ENCODE measurements at regions not wholly inside any gene's neighbourhood (a gene's known extent, or its start where the extent isn't known, plus 50 kb on each side); places are given as distances from the start of the nearest gene placed in this dataset.

DNA sequence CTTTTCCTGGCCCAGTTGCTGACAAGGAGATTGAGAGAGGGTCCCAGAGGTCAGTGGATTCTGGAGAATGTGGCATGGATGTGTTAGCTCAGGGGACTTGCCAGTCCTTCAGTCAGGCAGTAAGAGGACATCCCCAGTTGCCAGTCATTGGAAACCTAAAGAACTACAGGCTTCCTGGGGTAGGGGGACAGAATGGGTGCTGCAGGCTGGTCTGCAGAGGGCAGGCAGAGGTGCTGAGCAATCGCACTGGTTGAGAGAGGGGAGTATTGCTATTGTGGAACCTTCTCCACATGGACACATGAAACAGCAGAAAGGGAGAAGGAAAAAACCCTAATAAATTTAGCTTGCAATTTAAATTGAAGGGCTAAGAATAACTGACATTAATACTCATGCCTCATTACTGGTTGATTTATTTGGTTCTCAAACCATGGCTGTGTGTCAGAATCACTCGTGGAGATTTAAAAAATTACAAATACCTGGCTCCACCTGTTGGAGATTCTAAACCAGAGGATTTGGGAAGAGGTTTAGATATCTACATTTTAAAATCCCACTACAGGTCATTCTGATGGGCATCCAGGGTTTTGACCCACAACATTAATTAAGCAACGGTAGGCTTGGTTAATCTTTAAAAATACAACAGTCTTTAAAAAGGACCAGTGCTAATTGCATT lies 71.2 kb upstream of the SLC38A2 start:
- Histone ChIP-seq H3K18ac (ENCODE audit: low read depth in 1 of 2, low read length in 2 of 2) (peak overlapping the region in 1 of 2 experiments; percentile 35), H3K36me3 (ENCODE audit: control insufficient read depth in 1 of 2, insufficient read depth in 2 of 2, low read depth in 1 of 2, low read length in 2 of 2) (no peaks in the 10 kb centered on the region), H2BK15ac (ENCODE audit: low read depth, poor library complexity, severe bottlenecking) (no peak overlapping the region), H3K4me3 (ENCODE audit: insufficient read depth in 1 of 2, low read depth in 1 of 2, low read length in 2 of 2) (no peak overlapping the region), H3K9me3 (ENCODE audit: control insufficient read depth, low read length) (no peaks in the 10 kb centered on the region), H4K91ac (ENCODE audit: low read length) (no peak overlapping the region), H3K9ac (ENCODE audit: low read length) (no peak overlapping the region), H3K4ac (ENCODE audit: low read depth in 1 of 2, low read length in 2 of 2) (peak overlapping the region in 1 of 2 experiments; percentile 0), H3K27ac (ENCODE audit: low read length, poor library complexity, severe bottlenecking) (no peak overlapping the region), H2BK12ac (ENCODE audit: low read length in 2 of 2) (peak overlapping the region; percentile 59 to 81), H4K8ac (ENCODE audit: low read length) (no peak overlapping the region), H2AFZ (ENCODE audit: low read depth, low read length) (no peak overlapping the region), H3K4me1 (ENCODE audit: control insufficient read depth, insufficient read depth, low read depth, low read length) (peaks cover 4% of the 10 kb centered on the region), H2AK5ac (ENCODE audit: low read length, severe bottlenecking) (peak overlapping the region; percentile 38), H2BK120ac (ENCODE audit: low read depth, low read length) (no peak overlapping the region), H3K79me1 (replicated peaks; ENCODE audit: low read length, poor library complexity, severe bottlenecking) (peaks cover 2% of the 10 kb centered on the region), H3K23ac (ENCODE audit: low read length in 2 of 2) (no peak overlapping the region), H3K4me2 (ENCODE audit: low read length, poor library complexity, severe bottlenecking) (no peak overlapping the region), H2BK5ac (ENCODE audit: low read depth, low read length, poor library complexity, severe bottlenecking) (no peak overlapping the region), H3K27me3 (ENCODE audit: control insufficient read depth in 1 of 2, insufficient read depth in 1 of 2, low read length in 2 of 2) (no peaks in the 10 kb centered on the region), H3K14ac (ENCODE audit: low read length in 2 of 2) (no peak overlapping the region)
- WGBS = no CpG with 5 or more reads among the region's 3 CpGs
- DNase-seq = no peak

GRCh38 chr12:46442738-46443137 lies 70.2 kb upstream of the SLC38A2 start:
- Histone ChIP-seq H3K9me3 (ENCODE audit: control insufficient read depth, low read length) (no peaks in the 10 kb centered on the region), H3K36me3 (ENCODE audit: control insufficient read depth in 1 of 2, insufficient read depth in 2 of 2, low read depth in 1 of 2, low read length in 2 of 2) (no peaks in the 10 kb centered on the region), H3K14ac (ENCODE audit: low read length in 2 of 2) (no peak overlapping the region), H2BK12ac (ENCODE audit: low read length in 2 of 2) (no peak overlapping the region), H4K8ac (ENCODE audit: low read length) (no peak overlapping the region), H3K9ac (ENCODE audit: low read length) (peak overlapping the region; percentile 55), H2BK15ac (ENCODE audit: low read depth, poor library complexity, severe bottlenecking) (no peak overlapping the region), H4K91ac (ENCODE audit: low read length) (no peak overlapping the region), H2AFZ (ENCODE audit: low read depth, low read length) (no peak overlapping the region), H2AK5ac (ENCODE audit: low read length, severe bottlenecking) (no peak overlapping the region), H3K4me2 (ENCODE audit: low read length, poor library complexity, severe bottlenecking) (no peak overlapping the region), H3K18ac (ENCODE audit: low read depth in 1 of 2, low read length in 2 of 2) (no peak overlapping the region), H2BK120ac (ENCODE audit: low read depth, low read length) (no peak overlapping the region), H3K4ac (ENCODE audit: low read depth in 1 of 2, low read length in 2 of 2) (no peak overlapping the region), H3K27me3 (ENCODE audit: control insufficient read depth in 1 of 2, insufficient read depth in 1 of 2, low read length in 2 of 2) (no peaks in the 10 kb centered on the region), H3K27ac (ENCODE audit: low read length, poor library complexity, severe bottlenecking) (no peak overlapping the region), H3K79me1 (replicated peaks; ENCODE audit: low read length, poor library complexity, severe bottlenecking) (peaks cover 2% of the 10 kb centered on the region), H2BK5ac (ENCODE audit: low read depth, low read length, poor library complexity, severe bottlenecking) (no peak overlapping the region), H3K23ac (ENCODE audit: low read length in 2 of 2) (no peak overlapping the region), H3K4me3 (ENCODE audit: insufficient read depth in 1 of 2, low read depth in 1 of 2, low read length in 2 of 2) (no peak overlapping the region), H3K4me1 (ENCODE audit: control insufficient read depth, insufficient read depth, low read depth, low read length) (peaks cover 4% of the 10 kb centered on the region)
- 70% methylated on average over 2 of the region's 2 CpGs for WGBS
- DNase-seq = no peak

DNA sequence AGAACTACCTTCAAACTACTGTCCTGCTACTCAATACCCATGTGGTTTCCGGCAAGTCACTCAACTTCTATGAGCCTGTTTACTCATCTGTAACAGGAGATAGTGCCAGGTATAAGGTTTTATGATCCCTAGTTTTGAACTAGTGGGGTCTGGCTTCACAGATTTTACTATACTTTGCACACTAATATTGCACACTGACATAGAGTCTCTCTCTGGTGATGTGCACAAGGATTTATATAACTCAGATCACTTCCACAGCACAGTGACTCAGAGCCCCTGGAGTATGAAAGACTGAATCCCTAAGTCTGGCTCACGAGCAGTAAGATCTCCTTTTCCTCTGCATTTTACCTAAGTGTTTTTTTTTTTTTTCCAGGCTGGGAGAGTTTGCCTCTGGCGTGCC lies 69.7 kb upstream of the SLC38A2 start:
- Histone ChIP-seq H3K79me1 (replicated peaks; ENCODE audit: low read length, poor library complexity, severe bottlenecking) (peaks cover 2% of the 10 kb centered on the region), H2BK15ac (ENCODE audit: low read depth, poor library complexity, severe bottlenecking) (no peak overlapping the region), H3K27ac (ENCODE audit: low read length, poor library complexity, severe bottlenecking) (no peak overlapping the region), H3K9ac (ENCODE audit: low read length) (peak overlapping the region; percentile 55), H2BK120ac (ENCODE audit: low read depth, low read length) (no peak overlapping the region), H2AK5ac (ENCODE audit: low read length, severe bottlenecking) (no peak overlapping the region), H2AFZ (ENCODE audit: low read depth, low read length) (peak overlapping the region; percentile 53), H2BK12ac (ENCODE audit: low read length in 2 of 2) (peak overlapping the region in 1 of 2 experiments; percentile 71), H3K14ac (ENCODE audit: low read length in 2 of 2) (no peak overlapping the region), H3K18ac (ENCODE audit: low read depth in 1 of 2, low read length in 2 of 2) (no peak overlapping the region), H3K23ac (ENCODE audit: low read length in 2 of 2) (no peak overlapping the region), H3K27me3 (ENCODE audit: control insufficient read depth in 1 of 2, insufficient read depth in 1 of 2, low read length in 2 of 2) (no peaks in the 10 kb centered on the region), H3K4me1 (ENCODE audit: control insufficient read depth, insufficient read depth, low read depth, low read length) (peaks cover 4% of the 10 kb centered on the region), H3K36me3 (ENCODE audit: control insufficient read depth in 1 of 2, insufficient read depth in 2 of 2, low read depth in 1 of 2, low read length in 2 of 2) (no peaks in the 10 kb centered on the region), H3K9me3 (ENCODE audit: control insufficient read depth, low read length) (no peaks in the 10 kb centered on the region), H4K91ac (ENCODE audit: low read length) (no peak overlapping the region), H2BK5ac (ENCODE audit: low read depth, low read length, poor library complexity, severe bottlenecking) (no peak overlapping the region), H3K4me2 (ENCODE audit: low read length, poor library complexity, severe bottlenecking) (no peak overlapping the region), H3K4ac (ENCODE audit: low read depth in 1 of 2, low read length in 2 of 2) (no peak overlapping the region), H4K8ac (ENCODE audit: low read length) (no peak overlapping the region), H3K4me3 (ENCODE audit: insufficient read depth in 1 of 2, low read depth in 1 of 2, low read length in 2 of 2) (no peak overlapping the region)
- WGBS = 86% methylated on average over 1 of the region's 3 CpGs
- peak; percentile 72 for DNase-seq

- WGBS = 68% methylated on average over 5 of the region's 5 CpGs
- H3K79me1 ChIP-seq (replicated peaks; ENCODE audit: low read length, poor library complexity, severe bottlenecking) = peaks cover 2% of the 10 kb centered on the region
- H3K4me1 ChIP-seq (ENCODE audit: control insufficient read depth, insufficient read depth, low read depth, low read length) = no peaks in the 10 kb centered on the region
- no peak overlapping the region for H2AK5ac ChIP-seq (ENCODE audit: low read length, severe bottlenecking)
- peak; percentile 59 for DNase-seq
- H3K36me3 ChIP-seq (ENCODE audit: control insufficient read depth in 1 of 2, insufficient read depth in 2 of 2, low read depth in 1 of 2, low read length in 2 of 2) = no peaks in the 10 kb centered on the region
- no peak overlapping the region for H4K91ac ChIP-seq (ENCODE audit: low read length)
- no peak overlapping the region for H3K27ac ChIP-seq (ENCODE audit: low read length, poor library complexity, severe bottlenecking)
- H4K8ac ChIP-seq (ENCODE audit: low read length) = peak overlapping the region; percentile 80
- no peak overlapping the region for H2BK15ac ChIP-seq (ENCODE audit: low read depth, poor library complexity, severe bottlenecking)
- no peak overlapping the region for H3K4me3 ChIP-seq (ENCODE audit: insufficient read depth in 1 of 2, low read depth in 1 of 2, low read length in 2 of 2)
- no peaks in the 10 kb centered on the region for H3K9me3 ChIP-seq (ENCODE audit: control insufficient read depth, low read length)
- H3K4me2 ChIP-seq (ENCODE audit: low read length, poor library complexity, severe bottlenecking) = no peak overlapping the region
- H2BK12ac ChIP-seq (ENCODE audit: low read length in 2 of 2) = peak overlapping the region; percentile 37 to 77
- H3K14ac ChIP-seq (ENCODE audit: low read length in 2 of 2) = no peak overlapping the region
- no peak overlapping the region for H2BK120ac ChIP-seq (ENCODE audit: low read depth, low read length)
- peak overlapping the region; percentile 1 to 29 for H3K4ac ChIP-seq (ENCODE audit: low read depth in 1 of 2, low read length in 2 of 2)
- H3K18ac ChIP-seq (ENCODE audit: low read depth in 1 of 2, low read length in 2 of 2) = peak overlapping the region; percentile 8 to 40
- no peak overlapping the region for H2BK5ac ChIP-seq (ENCODE audit: low read depth, low read length, poor library complexity, severe bottlenecking)
- H2AFZ ChIP-seq (ENCODE audit: low read depth, low read length) = no peak overlapping the region
- H3K27me3 ChIP-seq (ENCODE audit: control insufficient read depth in 1 of 2, insufficient read depth in 1 of 2, low read length in 2 of 2) = no peaks in the 10 kb centered on the region
- H3K9ac ChIP-seq (ENCODE audit: low read length) = no peak overlapping the region
- no peak overlapping the region for H3K23ac ChIP-seq (ENCODE audit: low read length in 2 of 2)
Measured at GRCh38 chr12:46439793-46440511, 67.4 kb upstream of the SLC38A2 start.
